22Rv1 (cell line): ENCODE measurements at regions not wholly inside any gene's neighbourhood (a gene's known extent, or its start where the extent isn't known, plus 50 kb on each side); places are given as distances from the start of the nearest gene placed in this dataset.
A peak's percentile ranks its signal among the peaks of the same experiment; 100 is the strongest.
"Not testable (repeated sequence)": the region's sequence is repeated elsewhere in the genome, so short reads cannot be mapped to it uniquely, and the experiment has no call there.

Source experiments
- H3K27ac ChIP-seq: fragments of 450-650 bp; 2 replicates; pipeline ENCODE4 v1.5.1; 2017
- ZFX ChIP-seq: fragments of 450-650 bp; IDR thresholded peaks from 2 replicates; pipeline ENCODE4 v1.6.1; 2017; ENCODE audit warnings: antibody characterized with exemption, borderline replicate concordance
- TF ChIP-seq, protein P1 (sequence below): fragments of 450-650 bp; IDR thresholded peaks from 2 replicates; pipeline ENCODE4 v1.5.1; 2017; ENCODE audit warnings: mild to moderate bottlenecking

- no peak overlapping the region for H3K27ac ChIP-seq
- TF ChIP-seq ZFX = no peak
- TF ChIP-seq, protein P1, sequence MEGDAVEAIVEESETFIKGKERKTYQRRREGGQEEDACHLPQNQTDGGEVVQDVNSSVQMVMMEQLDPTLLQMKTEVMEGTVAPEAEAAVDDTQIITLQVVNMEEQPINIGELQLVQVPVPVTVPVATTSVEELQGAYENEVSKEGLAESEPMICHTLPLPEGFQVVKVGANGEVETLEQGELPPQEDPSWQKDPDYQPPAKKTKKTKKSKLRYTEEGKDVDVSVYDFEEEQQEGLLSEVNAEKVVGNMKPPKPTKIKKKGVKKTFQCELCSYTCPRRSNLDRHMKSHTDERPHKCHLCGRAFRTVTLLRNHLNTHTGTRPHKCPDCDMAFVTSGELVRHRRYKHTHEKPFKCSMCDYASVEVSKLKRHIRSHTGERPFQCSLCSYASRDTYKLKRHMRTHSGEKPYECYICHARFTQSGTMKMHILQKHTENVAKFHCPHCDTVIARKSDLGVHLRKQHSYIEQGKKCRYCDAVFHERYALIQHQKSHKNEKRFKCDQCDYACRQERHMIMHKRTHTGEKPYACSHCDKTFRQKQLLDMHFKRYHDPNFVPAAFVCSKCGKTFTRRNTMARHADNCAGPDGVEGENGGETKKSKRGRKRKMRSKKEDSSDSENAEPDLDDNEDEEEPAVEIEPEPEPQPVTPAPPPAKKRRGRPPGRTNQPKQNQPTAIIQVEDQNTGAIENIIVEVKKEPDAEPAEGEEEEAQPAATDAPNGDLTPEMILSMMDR = no peak
These were observed 218.2 kb downstream of the ZC4H2 start for GRCh38 chrX:64758047-64758446.

- TF ChIP-seq, protein P1 = no peak
- no peak for TF ChIP-seq ZFX
These were observed 236.4 kb downstream of the ZC4H2 start for GRCh38 chrX:64739792-64740378.

DNA sequence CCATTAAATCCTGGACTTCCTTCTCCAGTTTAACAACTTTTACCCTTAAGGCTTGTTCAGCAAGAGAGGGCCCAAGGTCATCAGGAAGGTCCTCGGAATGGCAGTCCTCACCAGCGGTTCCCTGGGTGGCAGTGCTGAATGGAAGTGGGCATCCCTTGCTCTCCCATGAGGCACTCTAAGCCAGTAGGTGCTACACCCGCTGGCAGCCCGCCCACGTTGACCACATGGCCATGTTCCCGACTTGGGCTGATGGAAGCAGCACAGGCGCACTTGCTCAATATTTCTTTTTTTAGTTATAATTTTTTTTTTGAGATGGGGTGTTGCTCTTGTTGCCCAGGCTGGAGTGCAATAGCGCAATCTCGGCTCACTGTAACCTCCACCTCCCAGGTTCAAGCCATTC is 277.9 kb downstream of the ZC4H2 start:
- H3K27ac ChIP-seq = no peak overlapping the region
- TF ChIP-seq ZFX = no peak
- TF ChIP-seq, protein P1 = no peak

More at GRCh38 chrX:64739792-64740378, 236.4 kb downstream of the ZC4H2 start:
- H3K27ac ChIP-seq = no peak overlapping the region

GRCh38 chrX:64695372-64695771 is 280.9 kb downstream of the ZC4H2 start:
- not testable (repeated sequence) for H3K27ac ChIP-seq

DNA sequence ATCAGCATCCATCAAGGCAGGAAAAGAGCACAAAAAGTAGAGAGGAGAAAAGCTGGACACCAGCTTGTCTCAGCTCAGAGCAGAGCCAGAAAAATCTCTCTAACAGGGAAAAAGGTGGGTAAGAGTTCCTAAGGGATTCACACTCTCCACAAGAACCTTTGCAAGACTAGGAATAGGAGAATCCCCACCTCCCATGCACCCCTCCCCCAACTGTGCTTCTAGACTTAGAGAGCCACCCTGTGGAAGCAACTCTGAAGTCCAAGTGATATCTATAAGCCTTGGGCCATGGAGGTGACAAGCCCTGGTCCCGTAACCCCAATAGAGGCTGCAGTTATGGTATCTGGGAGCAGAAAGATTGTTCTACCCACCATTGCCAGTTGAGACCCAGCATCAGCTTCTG is 267.6 kb upstream of the MTMR8 start:
- H3K27ac ChIP-seq = no peak overlapping the region
- TF ChIP-seq ZFX = no peak
- TF ChIP-seq, protein P1 = no peak

- not testable (repeated sequence) for H3K27ac ChIP-seq
These were observed 262.0 kb upstream of the MTMR8 start for GRCh38 chrX:64657229-64657628.

- H3K27ac ChIP-seq = no peak overlapping the region
- TF ChIP-seq, protein P1 = peak; percentile 46
- TF ChIP-seq ZFX = no peak
These were observed 247.2 kb upstream of the MTMR8 start for GRCh38 chrX:64642482-64642881.
